IMR-90 (cell line): ENCODE measurements at regions not wholly inside any gene's neighbourhood (a gene's known extent, or its start where the extent isn't known, plus 50 kb on each side); places are given as distances from the start of the nearest gene placed in this dataset.

Experiments
- MAFK ChIP-seq: IDR thresholded peaks from 2 replicates; pipeline ENCODE4 v1.6.1; 2012; ENCODE audit warnings: low read depth, low read length, improper control_type of control experiment
- POLR2A ChIP-seq: IDR thresholded peaks from 2 replicates; pipeline ENCODE4 v1.6.1; 2012; ENCODE audit warnings: mild to moderate bottlenecking, low read depth, low read length
- RCOR1 ChIP-seq: IDR thresholded peaks from 2 replicates; pipeline ENCODE4 v1.6.1; 2012; ENCODE audit warnings: mild to moderate bottlenecking, low read length, improper control_type of control experiment; ENCODE audit not compliant: insufficient replicate concordance
- TF ChIP-seq, protein P1 (sequence below): conservative IDR thresholded peaks from 2 replicates; pipeline ENCODE4 v1.5.1; 2012; ENCODE audit warnings: mild to moderate bottlenecking, low read depth, low read length, improper control_type of control experiment

GRCh38 chr2:204329532-204329931 is 215.7 kb upstream of the PARD3B start:
- TF ChIP-seq, protein P1, sequence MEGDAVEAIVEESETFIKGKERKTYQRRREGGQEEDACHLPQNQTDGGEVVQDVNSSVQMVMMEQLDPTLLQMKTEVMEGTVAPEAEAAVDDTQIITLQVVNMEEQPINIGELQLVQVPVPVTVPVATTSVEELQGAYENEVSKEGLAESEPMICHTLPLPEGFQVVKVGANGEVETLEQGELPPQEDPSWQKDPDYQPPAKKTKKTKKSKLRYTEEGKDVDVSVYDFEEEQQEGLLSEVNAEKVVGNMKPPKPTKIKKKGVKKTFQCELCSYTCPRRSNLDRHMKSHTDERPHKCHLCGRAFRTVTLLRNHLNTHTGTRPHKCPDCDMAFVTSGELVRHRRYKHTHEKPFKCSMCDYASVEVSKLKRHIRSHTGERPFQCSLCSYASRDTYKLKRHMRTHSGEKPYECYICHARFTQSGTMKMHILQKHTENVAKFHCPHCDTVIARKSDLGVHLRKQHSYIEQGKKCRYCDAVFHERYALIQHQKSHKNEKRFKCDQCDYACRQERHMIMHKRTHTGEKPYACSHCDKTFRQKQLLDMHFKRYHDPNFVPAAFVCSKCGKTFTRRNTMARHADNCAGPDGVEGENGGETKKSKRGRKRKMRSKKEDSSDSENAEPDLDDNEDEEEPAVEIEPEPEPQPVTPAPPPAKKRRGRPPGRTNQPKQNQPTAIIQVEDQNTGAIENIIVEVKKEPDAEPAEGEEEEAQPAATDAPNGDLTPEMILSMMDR: no peak
- peak; percentile 66 for TF ChIP-seq MAFK
- TF ChIP-seq POLR2A: no peak
- TF ChIP-seq RCOR1: no peak
